Parathyroid adenoma (tissue), 2 donors: ENCODE measurements at regions not wholly inside any gene's neighbourhood (a gene's known extent, or its start where the extent isn't known, plus 50 kb on each side); places are given as distances from the start of the nearest gene placed in this dataset.

Experiments used
- H2AFZ ChIP-seq: fragments of 300-600 bp; sonication (generic); one replicate; pipeline ENCODE4 v1.7.0; 2017; ENCODE audit warnings: antibody characterized with exemption, mild to moderate bottlenecking
- H3K27ac ChIP-seq: fragments of 300-600 bp; sonication (generic); one replicate; pipeline ENCODE4 v1.7.0; 2017
- H3K27me3 ChIP-seq: fragments of 300-600 bp; sonication (generic); one replicate; pipeline ENCODE4 v1.7.0; 2017; ENCODE audit warnings: low read length; ENCODE audit not compliant: control insufficient read depth, insufficient read depth
- H3K36me3 ChIP-seq: fragments of 300-600 bp; sonication (generic); one replicate; pipeline ENCODE4 v1.7.0; 2017; ENCODE audit warnings: low read length; ENCODE audit not compliant: control insufficient read depth, insufficient read depth
- H3K4me1 ChIP-seq: fragments of 300-600 bp; sonication (generic); one replicate; pipeline ENCODE4 v1.7.0; 2017; ENCODE audit warnings: control low read depth
- H3K4me2 ChIP-seq: fragments of 300-600 bp; sonication (generic); one replicate; pipeline ENCODE4 v1.7.0; 2017; ENCODE audit warnings: low read length
- H3K4me3 ChIP-seq: fragments of 300-600 bp; sonication (generic); one replicate; pipeline ENCODE4 v1.7.0; 2017; ENCODE audit warnings: low read depth, low read length
- H3K79me2 ChIP-seq: fragments of 300-600 bp; sonication (generic); one replicate; pipeline ENCODE4 v1.7.0; 2017; ENCODE audit warnings: control low read depth
- H3K9ac ChIP-seq: fragments of 300-600 bp; sonication (generic); one replicate; pipeline ENCODE4 v1.7.0; 2017; ENCODE audit warnings: mild to moderate bottlenecking
- H3K9me3 ChIP-seq: fragments of 300-600 bp; sonication (generic); one replicate; pipeline ENCODE4 v1.7.0; 2017; ENCODE audit warnings: low read length; ENCODE audit not compliant: control insufficient read depth
- TF ChIP-seq, protein P1 (sequence below): fragments of 300-600 bp; sonication (generic); IDR thresholded peaks from one replicate; pipeline ENCODE4 v1.7.0; 2017; ENCODE audit warnings: antibody characterized with exemption, mild to moderate bottlenecking
- donor health status: primary hyperparathyroidism.

DNA sequence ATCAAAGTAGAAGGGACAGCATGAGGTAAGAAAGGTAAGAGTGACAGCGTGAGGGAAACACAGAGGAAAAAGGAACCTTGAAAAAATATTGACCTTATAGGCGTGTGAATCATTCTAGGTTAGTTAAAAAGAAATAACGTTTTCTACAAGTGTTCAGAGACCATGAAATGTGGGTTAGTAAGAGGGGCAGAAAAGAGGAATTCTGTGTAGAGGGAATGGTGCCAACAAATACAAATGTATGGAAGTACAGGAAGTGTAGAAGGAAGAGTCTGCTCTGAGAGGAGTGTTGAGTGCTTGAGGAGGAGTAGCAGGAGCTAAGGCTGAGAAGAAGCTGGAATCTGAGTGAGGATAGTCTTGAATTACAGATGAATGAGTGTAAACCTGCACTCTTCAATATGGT is 418.6 kb upstream of the RIOK2 start:
- Histone ChIP-seq H3K27me3 (no peaks in the 10 kb centered on the region), H3K79me2 (no peaks in the 10 kb centered on the region), H3K4me3 (no peak overlapping the region), H3K9ac (no peak overlapping the region), H3K36me3 (no peaks in the 10 kb centered on the region), H3K9me3 (no peaks in the 10 kb centered on the region), H3K4me2 (no peak overlapping the region), H3K4me1 (no peaks in the 10 kb centered on the region), H3K27ac (no peak overlapping the region), H2AFZ (no peak overlapping the region)
- TF ChIP-seq, protein P1, sequence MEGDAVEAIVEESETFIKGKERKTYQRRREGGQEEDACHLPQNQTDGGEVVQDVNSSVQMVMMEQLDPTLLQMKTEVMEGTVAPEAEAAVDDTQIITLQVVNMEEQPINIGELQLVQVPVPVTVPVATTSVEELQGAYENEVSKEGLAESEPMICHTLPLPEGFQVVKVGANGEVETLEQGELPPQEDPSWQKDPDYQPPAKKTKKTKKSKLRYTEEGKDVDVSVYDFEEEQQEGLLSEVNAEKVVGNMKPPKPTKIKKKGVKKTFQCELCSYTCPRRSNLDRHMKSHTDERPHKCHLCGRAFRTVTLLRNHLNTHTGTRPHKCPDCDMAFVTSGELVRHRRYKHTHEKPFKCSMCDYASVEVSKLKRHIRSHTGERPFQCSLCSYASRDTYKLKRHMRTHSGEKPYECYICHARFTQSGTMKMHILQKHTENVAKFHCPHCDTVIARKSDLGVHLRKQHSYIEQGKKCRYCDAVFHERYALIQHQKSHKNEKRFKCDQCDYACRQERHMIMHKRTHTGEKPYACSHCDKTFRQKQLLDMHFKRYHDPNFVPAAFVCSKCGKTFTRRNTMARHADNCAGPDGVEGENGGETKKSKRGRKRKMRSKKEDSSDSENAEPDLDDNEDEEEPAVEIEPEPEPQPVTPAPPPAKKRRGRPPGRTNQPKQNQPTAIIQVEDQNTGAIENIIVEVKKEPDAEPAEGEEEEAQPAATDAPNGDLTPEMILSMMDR, result no peak

DNA sequence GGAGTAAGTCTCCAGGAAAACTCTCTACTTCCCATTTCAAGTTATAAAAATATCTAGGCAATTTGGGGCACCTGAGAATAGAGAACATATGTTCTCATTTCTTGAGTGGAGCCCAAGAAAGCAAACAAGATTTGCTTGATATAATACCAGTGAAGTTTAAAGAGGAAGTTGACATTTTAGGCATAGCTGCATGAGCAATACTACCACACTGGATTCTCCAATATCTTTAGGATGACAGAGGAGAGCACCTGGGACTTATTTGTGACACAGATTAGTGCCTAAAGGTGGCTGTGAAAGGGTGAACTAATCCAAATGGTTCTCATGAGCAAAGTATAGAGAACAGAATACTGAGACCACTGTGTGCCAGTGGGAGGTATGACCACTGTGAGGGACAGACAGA is 423.5 kb upstream of the RIOK2 start:
- no peaks in the 10 kb centered on the region for H3K27me3 ChIP-seq
- H3K4me2 ChIP-seq, result no peak overlapping the region
- no peaks in the 10 kb centered on the region for H3K9me3 ChIP-seq
- no peaks in the 10 kb centered on the region for H3K4me1 ChIP-seq
- H3K27ac ChIP-seq, result no peak overlapping the region
- TF ChIP-seq, protein P1, result no peak
- no peaks in the 10 kb centered on the region for H3K36me3 ChIP-seq
- no peak overlapping the region for H3K4me3 ChIP-seq
- no peaks in the 10 kb centered on the region for H3K79me2 ChIP-seq
- no peak overlapping the region for H2AFZ ChIP-seq
- H3K9ac ChIP-seq, result no peak overlapping the region

DNA sequence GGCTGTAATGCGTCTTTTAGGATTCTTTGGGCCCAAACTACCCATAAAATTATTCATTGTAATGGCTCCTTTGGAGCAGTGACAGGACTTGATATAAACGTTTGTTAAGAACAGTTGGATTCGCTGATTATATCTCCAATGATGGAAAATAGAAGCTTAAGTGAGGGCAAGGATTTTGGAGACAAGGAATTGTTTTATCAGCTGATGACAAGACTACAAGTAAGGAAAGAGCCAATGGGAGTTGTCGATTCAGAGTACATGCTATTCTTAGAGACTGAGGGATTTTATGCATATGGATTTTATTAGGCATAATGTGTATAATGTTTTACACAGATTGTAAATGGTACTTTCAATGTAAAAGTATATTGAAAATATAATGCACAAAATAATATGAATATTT is 425.5 kb upstream of the RIOK2 start:
- no peaks in the 10 kb centered on the region for H3K9me3 ChIP-seq
- no peaks in the 10 kb centered on the region for H3K27me3 ChIP-seq
- H3K4me1 ChIP-seq, result no peaks in the 10 kb centered on the region
- no peak overlapping the region for H2AFZ ChIP-seq
- no peak overlapping the region for H3K4me3 ChIP-seq
- H3K36me3 ChIP-seq, result no peaks in the 10 kb centered on the region
- H3K79me2 ChIP-seq, result no peaks in the 10 kb centered on the region
- no peak overlapping the region for H3K4me2 ChIP-seq
- TF ChIP-seq, protein P1, result no peak
- no peak overlapping the region for H3K27ac ChIP-seq
- no peak overlapping the region for H3K9ac ChIP-seq

DNA sequence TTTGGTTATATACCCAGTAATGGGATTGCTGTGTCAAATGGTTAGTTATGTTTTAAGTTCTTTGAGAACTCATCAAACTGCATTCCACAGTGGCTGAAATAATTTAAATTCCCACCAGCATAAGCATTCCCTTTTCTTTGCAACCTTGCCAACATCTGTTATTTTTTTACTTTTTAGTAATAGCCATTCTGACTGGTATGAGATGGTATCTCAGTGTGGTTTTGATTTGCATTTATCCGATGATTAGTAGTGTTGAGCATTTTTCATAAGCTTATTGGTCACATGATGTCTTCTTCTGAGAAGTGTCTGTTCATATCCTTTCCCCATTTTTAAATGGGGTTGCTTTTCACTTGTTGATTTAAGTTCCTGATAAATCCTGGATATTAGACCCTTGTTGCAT is 435.7 kb upstream of the RIOK2 start:
- Histone ChIP-seq H3K9ac (no peak overlapping the region), H3K4me2 (no peak overlapping the region), H3K4me1 (no peaks in the 10 kb centered on the region), H3K9me3 (no peaks in the 10 kb centered on the region), H3K4me3 (no peak overlapping the region), H3K27ac (no peak overlapping the region), H2AFZ (no peak overlapping the region), H3K27me3 (no peaks in the 10 kb centered on the region), H3K79me2 (no peaks in the 10 kb centered on the region), H3K36me3 (no peaks in the 10 kb centered on the region)
- TF ChIP-seq, protein P1, result no peak

DNA sequence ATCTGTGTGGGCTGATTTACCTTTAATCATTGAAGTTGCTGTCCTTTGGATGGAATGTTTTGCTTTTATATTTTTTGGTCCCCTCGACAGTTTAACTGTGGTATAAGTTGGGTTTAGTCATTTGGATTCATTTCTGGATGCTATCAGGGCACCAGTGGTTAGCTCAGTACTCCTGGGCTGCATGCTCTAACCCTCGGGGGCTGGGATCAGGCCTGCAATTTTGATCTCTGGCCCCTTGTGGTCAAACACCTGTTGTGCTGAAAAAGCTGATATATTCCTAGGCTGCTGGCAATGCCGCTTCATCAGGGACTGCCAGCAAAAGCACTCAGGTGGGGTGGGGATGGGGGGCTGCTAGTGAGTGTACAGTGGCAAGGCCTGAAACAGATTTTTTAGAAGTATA is 440.4 kb upstream of the RIOK2 start:
- no peaks in the 10 kb centered on the region for H3K4me1 ChIP-seq

More for the DNA sequence above, 440.4 kb upstream of the RIOK2 start:
- Histone ChIP-seq H3K9ac (no peak overlapping the region), H3K27ac (no peak overlapping the region), H3K4me3 (no peak overlapping the region), H3K4me2 (no peak overlapping the region), H3K27me3 (no peaks in the 10 kb centered on the region), H3K79me2 (no peaks in the 10 kb centered on the region), H3K36me3 (no peaks in the 10 kb centered on the region), H2AFZ (no peak overlapping the region), H3K9me3 (no peaks in the 10 kb centered on the region)
- TF ChIP-seq, protein P1, result no peak
